ENCODE measurements at regions not wholly inside any gene's neighbourhood (a gene's known extent, or its start where the extent isn't known, plus 50 kb on each side); places are given as distances from the start of the nearest gene placed in this dataset.

DNA sequence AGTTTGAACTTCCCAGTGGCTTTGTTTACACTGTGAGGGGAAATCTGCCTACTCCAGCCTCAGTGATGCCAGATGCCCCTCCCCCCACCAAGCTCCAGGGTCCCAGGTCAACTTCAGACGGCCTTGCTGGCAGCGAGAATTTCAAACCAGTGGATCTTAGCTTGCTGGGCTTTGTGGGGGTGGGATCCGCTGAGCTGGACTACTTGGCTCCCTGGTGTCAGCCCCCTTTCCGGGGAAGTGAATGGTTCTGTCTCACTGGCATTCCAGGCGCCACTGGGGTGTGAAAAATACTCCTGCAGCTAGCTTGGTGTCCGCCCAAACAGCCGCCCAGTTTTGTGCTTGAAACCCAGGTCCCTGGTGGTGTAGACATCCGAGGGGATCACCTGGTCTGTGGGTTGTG, 70.0 kb upstream of the NEUROD1 start:
- TF ChIP-seq, protein P1, sequence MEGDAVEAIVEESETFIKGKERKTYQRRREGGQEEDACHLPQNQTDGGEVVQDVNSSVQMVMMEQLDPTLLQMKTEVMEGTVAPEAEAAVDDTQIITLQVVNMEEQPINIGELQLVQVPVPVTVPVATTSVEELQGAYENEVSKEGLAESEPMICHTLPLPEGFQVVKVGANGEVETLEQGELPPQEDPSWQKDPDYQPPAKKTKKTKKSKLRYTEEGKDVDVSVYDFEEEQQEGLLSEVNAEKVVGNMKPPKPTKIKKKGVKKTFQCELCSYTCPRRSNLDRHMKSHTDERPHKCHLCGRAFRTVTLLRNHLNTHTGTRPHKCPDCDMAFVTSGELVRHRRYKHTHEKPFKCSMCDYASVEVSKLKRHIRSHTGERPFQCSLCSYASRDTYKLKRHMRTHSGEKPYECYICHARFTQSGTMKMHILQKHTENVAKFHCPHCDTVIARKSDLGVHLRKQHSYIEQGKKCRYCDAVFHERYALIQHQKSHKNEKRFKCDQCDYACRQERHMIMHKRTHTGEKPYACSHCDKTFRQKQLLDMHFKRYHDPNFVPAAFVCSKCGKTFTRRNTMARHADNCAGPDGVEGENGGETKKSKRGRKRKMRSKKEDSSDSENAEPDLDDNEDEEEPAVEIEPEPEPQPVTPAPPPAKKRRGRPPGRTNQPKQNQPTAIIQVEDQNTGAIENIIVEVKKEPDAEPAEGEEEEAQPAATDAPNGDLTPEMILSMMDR (IDR thresholded peaks at IDR 0.05), result no peak
- TF ChIP-seq POLR2A (IDR thresholded peaks at IDR 0.05), result no peak
